HG02798 (cell line): ENCODE measurements at regions not wholly inside any gene's neighbourhood (a gene's known extent, or its start where the extent isn't known, plus 50 kb on each side); places are given as distances from the start of the nearest gene placed in this dataset.
"Not testable (repeated sequence)": the region's sequence is repeated elsewhere in the genome, so short reads cannot be mapped to it uniquely, and the experiment has no call there.

ENCODE experiments used
- ATAC-seq: cut with Tn5 transposase; IDR thresholded peaks from one replicate; pipeline ENCODE4 v1.9.1; 2021; ENCODE audit warnings: mild to moderate bottlenecking; ENCODE audit not compliant: unreplicated experiment, poor library complexity

DNA sequence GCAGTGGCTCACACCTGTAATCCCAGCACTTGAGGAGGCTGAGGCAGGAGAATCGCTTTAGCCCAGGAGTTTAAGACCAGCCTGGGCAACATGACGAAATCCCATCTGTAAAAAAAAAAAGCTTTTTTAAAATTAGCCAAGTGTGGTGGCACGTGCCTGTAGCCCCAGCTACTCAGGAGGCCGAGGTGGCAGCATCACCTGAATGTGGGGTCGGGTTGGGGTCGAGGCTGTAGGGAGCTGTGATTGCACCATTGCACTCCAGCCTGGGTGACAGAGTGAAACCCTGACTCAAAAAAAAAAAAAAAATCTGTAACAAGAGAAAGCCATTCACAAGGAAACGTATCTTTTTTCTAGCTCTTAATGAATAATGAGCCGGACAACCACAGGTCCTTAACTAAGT, 74.7 kb upstream of the DLG1 start:
- ATAC-seq: no peak

DNA sequence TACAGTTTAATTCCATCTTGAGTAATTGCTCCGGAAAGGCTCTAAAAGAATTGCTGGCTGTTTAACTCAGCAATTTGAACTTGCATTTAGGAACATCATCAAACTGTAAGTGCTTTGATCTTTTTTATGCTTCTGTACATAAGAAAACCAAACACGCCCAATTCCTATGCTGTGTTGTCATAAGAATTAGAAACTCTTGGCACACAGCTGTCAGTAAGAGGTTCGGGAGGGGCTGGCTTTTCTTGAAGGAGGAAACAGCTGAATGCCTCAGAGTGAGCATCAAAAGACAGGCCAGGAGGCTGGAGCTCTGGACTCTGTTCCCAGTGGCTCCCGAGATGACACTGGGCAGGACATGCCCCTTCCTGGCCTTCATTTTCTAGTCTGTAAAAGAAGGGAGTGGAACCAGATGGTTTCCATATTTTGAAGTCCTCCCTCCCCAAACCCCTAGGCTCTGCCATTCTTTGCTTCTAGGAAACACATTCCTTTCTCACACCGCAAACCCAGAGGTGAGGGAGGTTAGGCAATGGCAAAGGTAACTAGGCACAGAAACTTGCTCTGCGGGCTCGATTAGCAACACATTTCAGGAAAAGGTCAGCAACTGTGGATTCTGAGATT, 73.7 kb upstream of the DLG1 start:
- ATAC-seq: no peak

DNA sequence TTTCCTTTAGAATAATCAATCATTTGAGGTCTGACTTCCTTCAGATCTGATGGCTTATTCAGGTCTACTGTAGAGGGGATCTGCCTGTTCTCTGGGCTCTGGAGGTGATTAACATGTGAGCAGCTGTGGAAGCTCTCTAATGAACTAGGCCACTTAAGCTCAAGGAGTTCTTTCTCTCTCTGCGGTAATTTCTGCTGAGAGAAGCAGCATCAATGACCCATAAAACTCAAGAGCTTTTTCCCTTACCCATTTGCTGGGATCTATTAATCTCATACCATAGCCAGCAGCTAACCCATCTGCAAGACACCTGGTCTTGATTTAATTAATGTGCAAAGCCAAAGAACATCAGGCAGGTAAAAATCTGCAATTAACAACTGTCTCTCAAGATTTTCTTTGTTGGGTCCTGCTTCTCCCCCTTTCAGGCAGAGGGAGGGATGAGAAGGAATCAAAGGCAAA, 73.2 kb upstream of the DLG1 start:
- ATAC-seq: no peak

DNA sequence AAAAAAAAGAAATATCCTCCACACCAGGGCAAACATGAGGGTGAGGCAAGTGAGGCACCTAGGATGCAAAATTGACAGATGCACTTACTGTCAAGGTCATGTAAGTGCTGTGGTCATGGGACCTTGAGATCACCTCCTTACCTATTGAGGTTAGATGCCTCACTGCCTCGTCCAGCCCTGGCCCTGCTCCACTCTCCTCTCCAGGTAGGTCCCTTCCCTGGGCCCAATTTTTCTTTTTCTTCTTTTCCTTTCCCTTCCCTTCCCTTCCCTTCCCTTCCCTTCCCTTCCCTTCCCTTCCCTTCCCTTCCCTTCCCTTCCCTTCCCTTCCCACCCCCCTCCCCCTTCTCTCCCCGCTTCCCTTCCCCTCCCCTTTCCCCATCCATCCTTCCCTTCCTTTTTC, 71.1 kb upstream of the DLG1 start:
- no peak for ATAC-seq

DNA sequence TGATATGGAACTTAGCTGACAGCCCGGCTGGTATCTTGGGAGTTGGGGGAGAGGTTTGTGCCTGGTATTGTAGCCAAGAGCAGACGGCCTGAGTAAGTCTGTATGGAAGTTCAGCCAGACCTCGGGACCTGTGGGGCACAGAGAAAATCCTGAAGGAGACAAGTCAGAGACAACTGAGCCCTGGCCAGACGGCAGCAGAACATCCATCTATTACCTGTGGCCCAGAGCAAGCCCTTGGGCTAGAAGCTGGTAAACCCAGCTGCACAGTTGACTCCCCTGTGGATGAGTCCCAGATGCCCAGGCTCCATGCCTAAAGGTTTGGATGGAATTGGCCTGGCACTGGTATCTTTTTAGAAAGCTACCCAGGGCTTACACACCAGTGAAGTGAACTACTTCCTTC, 70.4 kb upstream of the DLG1 start:
- no peak for ATAC-seq

DNA sequence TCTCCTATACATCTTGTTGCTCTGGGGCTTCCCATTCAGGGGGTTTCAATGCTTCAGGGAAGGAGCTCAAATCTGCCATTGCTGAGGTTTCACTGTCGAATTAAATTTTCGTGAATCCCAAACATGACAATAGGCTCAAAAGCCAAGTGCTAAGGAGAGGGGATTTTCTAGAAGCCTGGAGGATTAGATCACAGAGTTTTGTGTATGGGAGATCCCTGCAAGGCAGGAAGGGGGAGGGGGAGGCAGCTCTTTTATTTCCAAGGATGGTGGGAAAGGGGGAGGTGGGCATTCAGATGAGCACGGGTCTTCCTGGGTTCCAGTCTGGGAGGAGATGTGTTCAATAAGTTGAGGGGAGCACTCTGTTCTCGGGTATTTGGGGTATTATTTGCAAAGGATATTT, 69.9 kb upstream of the DLG1 start:
- ATAC-seq: no peak

DNA sequence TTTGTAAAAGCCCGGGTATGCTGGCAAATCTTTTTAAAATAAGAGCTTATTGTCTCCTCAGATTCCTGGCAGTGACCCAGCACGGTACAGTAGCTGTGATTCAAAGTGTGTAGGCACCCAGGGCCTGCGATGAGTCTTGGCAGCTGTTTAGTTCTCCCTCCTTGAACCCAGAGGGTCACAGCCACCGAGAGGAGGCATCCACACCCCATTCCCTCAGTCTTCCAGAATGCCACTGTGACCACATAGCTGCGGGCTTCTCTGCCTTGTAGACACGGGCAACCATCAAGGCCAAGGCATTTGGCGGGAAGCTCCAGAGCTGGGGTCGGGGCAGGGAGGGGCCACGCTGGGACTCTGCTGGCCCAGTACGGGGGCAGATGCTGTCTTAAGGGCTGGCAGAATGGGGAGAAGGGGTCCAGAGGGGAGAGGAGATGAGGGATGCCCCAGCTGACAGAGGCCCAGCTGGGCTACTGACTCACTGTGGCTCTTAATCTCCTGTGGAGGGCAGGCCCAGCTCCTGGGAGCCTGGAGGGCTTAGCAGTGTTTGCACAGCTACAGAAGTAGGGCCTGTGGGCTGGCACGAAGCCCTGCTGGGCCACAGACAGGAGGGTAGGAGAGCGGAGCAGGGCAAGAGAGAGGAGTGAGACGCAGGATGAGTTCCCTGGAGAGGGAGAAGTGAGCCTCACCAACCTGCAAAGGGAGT, 68.8 kb upstream of the DLG1 start:
- no peak for ATAC-seq

DNA sequence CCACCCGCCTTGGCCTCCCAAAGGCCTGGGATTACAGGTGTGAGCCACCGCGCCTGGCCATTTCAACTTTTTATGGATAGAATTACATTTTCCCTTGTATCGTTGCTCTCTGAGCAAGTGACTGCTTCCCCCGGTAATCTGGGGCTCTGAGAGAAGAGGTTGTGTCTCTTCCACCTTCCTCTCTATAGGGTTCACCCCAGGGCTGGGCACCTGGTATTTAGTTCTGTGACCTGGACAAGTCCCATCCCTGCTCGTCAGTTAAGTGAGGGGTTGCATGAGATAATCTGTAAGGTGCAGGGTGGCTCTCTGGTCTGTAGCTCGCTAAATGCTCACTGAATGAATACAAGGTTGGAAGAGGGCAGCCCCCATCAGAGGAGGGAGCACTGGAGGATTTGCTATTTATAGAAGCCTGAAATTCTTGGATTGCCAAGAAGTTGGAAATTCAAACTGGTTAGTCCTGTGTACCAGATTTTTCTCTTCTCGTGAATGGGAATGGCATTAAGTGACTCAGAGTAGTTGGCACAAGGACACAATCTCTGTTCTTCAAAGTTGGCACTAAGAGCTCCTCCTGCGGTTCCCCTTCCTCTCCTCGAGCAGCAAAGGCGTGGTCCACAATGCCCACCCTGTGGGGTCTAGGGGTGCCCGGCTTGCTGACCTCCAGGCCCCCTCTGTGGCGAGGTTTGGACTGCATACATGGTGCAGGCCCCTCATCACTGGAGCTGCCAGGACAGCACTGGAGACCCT, 68.1 kb upstream of the DLG1 start:
- ATAC-seq: no peak

DNA sequence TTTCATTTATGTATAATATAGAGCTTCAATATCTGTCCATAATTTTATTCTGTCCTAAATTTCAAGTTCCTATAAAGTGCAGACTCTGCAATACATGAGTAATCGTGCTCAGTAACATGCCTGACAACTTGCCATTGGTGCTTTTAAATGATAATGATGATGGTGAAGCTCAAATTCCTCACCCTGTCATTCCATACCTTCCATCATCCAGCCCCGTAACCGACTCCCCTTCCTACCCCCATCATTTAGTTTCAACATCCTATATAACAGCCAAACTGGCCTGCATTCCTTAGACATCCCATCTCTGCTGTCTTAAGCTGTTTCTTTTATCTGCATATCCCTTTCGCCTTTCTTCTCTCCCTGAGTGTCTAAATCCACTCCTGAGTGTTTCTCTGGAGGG, 67.2 kb upstream of the DLG1 start:
- no peak for ATAC-seq

DNA sequence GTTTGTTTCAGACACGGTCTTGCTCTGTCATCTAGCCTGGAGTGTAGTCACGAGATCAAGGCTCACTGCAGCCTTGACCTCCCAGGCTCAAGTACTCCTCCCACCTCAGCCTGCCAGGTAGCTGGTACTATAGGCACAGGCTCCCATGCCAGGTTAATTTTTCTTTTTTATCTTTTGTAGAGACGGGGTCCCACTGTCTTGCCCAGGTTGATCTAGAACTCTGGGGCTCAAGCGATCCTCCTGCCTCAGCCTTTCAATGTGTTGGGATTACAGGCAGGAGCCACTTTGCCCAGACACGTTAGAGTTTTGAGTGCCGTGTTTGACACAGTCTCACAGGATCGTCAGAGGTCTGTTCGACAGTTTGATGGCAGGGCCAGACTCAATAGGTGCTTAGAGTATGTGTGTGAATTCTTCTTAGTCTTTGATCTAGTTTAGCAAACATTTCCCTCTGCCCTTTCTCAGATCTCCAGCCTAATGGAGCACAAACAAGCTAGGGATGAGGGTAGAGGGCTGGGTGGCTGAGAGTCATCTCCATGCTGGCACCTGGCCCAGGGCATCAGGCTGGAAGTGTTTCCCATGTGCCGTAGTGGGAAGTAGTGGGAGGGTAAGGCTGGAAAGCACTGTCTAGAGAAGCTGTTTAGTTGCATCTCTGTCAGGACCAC, 66.1 kb upstream of the DLG1 start:
- no peak for ATAC-seq

DNA sequence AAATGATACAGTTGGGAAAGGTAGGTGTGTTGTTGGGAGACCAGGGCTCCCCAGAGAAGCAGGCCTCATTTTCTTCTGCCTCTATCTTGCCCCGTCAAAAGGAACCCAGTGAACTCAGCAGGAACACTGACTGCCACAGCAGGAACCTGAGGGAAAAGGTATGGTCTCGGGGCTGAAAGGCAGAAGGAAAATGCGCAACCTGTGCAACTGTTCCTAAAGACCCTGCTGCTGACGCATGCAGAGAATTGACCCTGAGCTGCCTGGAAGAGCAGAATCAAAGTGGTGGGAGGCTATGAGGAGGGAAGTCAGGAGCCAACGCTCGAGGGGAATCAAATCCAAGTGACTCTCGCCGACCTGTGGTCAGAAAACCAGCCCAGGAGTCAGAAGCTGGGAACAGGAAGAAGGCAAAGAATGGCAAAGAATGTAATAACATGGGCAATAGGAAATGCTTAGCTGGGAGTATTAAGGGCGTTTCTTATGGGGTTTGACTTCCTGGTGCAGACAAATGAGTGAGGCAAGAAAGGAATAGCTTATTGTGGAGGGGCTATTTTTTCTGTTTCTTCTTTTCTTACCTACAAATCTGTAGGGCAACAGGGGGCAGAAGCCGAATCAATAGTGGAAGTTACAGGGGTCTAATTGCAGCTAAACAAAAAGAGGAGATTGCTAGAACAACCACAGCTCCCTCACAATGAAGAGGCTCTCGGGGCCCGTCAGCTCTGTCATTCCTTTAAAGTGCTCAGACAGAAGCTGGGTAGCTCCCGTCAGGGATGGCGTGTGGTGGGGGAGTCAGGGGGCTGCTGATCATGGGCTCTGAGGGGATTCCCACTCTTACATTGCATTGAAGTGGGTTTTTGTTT, 65.4 kb upstream of the DLG1 start:
- ATAC-seq: no peak

DNA sequence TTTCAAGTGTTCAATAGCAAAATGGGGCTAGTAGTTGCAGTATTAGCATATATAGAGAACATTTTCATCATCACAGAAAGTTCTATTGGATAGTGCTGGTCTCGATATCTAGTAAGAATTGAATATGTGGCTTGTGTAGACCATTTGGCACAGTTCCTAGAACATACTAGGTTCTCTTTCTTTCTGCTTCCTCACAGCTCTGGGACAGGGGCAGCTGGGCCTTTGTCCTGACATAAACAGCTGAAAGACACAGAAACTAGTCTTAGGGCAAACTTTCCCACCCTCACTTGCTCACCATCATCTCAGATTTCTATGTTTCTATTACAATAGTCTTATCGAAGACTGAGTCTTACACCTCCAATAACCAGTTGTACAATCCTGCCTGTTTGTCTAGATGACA, 63.7 kb upstream of the DLG1 start:
- ATAC-seq: no peak

DNA sequence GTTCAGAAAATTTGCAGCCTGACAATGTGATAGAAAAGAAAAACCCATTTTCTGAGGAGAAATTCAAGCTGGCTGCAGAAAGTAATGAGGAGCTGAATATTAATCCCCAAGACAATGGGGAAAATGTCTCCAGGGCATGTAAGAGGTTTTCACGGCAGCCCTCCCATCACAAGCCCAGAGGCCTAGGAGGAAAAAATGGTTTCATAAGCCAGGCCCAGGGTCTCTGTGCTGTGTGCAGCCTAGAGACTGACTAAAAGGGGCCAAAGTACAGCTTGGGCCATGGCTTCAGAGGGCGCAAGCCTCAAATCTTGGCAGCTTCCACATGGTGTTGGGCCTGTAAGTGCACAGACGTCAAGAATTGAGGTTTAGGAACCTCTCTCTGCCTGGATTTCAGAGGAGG, 61.7 kb upstream of the DLG1 start:
- not testable (repeated sequence) for ATAC-seq

DNA sequence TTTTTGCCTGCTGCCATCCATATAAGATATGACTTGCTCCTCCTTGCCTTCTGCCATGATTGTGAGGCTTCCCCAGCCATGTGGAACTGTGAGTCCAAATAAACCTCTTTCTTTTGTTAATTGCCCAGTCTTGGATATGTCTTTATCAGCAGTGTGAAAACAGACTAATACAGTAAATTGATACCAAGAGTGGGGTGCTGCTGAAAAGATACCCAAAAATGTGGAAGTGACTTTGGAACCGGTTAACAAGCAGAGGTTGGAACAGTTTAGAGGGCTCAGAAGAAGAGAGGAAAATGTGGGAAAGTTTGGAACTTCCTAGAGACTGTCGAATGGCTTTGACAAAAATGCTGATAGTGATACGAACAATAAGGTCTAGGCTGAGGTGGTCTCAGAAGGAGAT, 61.1 kb upstream of the DLG1 start:
- not testable (repeated sequence) for ATAC-seq

DNA sequence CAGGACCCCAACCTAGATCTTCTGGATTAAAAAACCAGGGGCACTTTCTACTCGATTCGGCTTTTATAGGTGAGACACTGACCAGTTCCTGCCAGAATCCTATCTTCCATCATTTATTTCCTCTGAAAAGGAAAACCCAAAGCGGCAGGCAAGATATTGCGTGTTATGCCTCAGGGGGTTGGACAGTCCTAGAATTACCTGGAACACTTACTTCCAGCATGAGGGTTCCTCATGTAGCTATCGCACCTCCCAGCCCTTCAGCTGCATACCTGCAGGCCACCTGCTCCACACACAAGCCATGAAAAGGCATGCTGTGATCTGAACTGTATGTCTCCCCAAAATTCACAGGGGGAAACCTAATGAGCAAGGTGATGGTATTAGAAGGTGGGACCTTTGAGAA, 58.3 kb upstream of the DLG1 start:
- no peak for ATAC-seq

DNA sequence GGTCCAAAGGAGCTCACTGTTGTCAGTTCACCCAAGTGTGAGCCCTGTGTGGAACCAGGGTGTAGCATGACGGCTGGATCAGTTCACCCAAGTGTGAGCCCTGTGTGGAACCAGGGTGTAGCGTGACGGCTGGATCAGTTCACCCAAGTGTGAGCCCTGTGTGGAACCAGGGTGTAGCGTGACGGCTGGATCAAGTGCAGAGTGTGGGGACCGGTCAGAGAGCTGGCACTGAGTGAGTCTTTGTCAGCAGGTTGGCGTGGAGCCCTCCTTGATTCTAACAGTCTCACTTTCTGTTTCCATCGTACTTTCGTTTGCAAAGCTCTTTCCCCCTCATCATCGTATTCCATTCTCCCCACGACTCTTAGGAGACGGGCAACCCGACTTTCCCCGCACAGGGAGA, 57.9 kb upstream of the DLG1 start:
- no peak for ATAC-seq

DNA sequence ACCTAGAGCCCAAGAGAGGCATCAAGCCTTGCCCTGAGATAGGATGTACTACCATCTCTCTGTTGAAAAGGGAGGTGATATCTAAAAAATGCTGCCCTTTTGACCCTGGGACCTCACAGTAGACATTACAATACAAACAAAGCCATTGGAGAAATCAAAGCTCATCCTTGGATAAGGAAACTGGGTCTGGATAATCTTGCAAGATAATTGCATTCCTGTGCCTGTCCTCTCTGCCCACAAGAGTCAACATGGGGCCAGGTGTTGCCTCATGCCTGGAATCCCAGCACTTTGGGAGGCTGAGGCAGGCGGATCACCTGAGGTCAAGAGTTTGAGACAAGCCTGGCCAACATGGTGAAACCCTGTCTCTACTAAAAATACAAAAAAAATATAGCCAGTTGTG, 57.3 kb upstream of the DLG1 start:
- ATAC-seq: no peak

DNA sequence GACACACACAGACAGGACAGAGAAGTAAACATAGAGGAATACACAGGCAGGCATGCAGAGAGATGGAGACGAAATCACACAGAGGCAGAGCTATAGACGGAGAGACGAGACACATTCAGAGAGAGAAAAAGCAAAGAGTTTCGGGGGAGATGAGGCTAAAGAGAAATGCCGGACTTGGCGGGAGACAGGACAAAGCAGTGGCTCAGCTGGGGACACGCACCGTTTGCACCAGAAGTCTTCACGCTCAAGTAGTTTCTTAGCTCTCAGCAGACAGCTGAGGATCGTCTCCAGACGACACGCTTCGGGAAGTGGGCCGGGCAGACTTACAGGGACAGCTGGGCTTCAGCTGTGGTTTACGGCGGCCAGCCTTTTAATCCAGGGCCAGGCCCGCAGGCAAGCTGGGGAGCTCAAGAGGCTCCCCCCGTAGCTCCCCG, 56.2 kb upstream of the DLG1 start:
- ATAC-seq: peak; percentile 47

DNA sequence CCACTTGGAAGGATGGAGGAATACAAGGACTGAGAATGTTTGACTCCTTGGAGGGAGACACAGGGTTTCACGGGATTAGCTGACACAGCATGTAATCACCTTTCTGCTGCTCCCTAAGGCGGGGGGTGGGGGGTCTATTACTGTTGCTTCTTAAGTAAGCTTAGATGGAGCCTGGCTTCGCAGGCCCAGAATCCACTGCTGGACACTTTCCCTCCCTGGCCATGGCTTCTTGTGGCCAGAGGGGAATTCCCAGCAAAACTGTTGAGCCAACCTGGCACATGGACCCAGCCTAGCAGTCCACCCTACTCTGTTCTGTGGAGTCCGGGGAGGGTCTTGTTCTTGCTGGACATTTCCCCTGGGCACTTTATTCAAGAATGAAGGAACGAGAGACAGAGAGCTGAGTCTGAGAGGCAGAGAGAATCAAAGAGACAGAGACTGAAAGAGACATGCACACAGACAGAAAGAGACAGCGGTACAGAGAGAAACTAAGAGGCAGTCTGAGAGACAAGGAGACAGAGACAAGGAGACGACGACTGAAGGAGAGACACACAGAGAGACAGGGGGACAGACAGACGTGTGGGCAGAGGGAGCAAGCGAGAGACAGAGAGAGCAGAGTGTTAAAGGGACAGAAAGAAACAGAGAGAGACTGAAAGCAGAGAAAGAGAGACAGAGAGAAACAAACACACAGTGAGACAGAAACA, 55.6 kb upstream of the DLG1 start:
- no peak for ATAC-seq
